Peyer's patch (tissue), 4 donors: ENCODE measurements at regions not wholly inside any gene's neighbourhood (a gene's known extent, or its start where the extent isn't known, plus 50 kb on each side); places are given as distances from the start of the nearest gene placed in this dataset.

Experiments used
- DNase-seq, 3 donors: peaks; one replicate each; pipeline ENCODE4 v3.0.0-alpha.2; 2017 to 2019
- H3K27ac ChIP-seq, 4 donors: fragments of 200-600 bp; sonication (generic); one replicate each; pipeline ENCODE4 v1.5.1; 2016 to 2019
- H3K27me3 ChIP-seq, 2 donors: fragments of 200-600 bp; sonication (generic); one replicate each; pipeline ENCODE4 v1.5.1; 2019
- H3K36me3 ChIP-seq, 3 donors: fragments of 200-600 bp; sonication (generic); one replicate each; pipeline ENCODE4 v1.5.1; 2016 to 2019
- H3K4me1 ChIP-seq, 4 donors: fragments of 200-600 bp; sonication (generic); one replicate each; pipeline ENCODE4 v1.5.1; 2016 to 2019
- H3K4me3 ChIP-seq, 4 donors: fragments of 200-600 bp; sonication (generic); 1 replicate in 3 of 4; 2 replicates in 1 of 4; pipeline ENCODE4 v1.5.1; 2016 to 2019; ENCODE audit warnings: mild to moderate bottlenecking in 1 of 4
- H3K9me3 ChIP-seq, 4 donors: fragments of 200-600 bp; sonication (generic); one replicate each; pipeline ENCODE4 v1.5.1; 2016 to 2019; ENCODE audit warnings: mild to moderate bottlenecking in 1 of 4
- CTCF ChIP-seq, 6 experiments: fragments of 450-650 bp in 4 of 6; fragments of 200-600 bp in 2 of 6; sonication (generic) in 1 of 6; IDR thresholded peaks; one replicate each; pipeline ENCODE4 v1.5.1; 2017 to 2019; ENCODE audit warnings: antibody characterized with exemption in 6 of 6, mild to moderate bottlenecking in 3 of 6, moderate library complexity in 1 of 6
- POLR2A ChIP-seq, 2 donors: fragments of 450-650 bp; IDR thresholded peaks; one replicate each; pipeline ENCODE4 v1.5.1; 2017; ENCODE audit warnings: antibody characterized with exemption in 2 of 2, mild to moderate bottlenecking in 2 of 2, moderate library complexity in 2 of 2

- H3K4me1 ChIP-seq, result no peaks in the 10 kb centered on the region
- H3K36me3 ChIP-seq, result no peaks in the 10 kb centered on the region
- no peaks in the 10 kb centered on the region for H3K9me3 ChIP-seq
- TF ChIP-seq CTCF (IDR thresholded peaks at IDR 0.05), result no peak
- TF ChIP-seq POLR2A (IDR thresholded peaks at IDR 0.05), result no peak
- H3K27me3 ChIP-seq, result no peaks in the 10 kb centered on the region
- no peak overlapping the region for H3K4me3 ChIP-seq
- no peak for DNase-seq
- H3K27ac ChIP-seq, result no peak overlapping the region
Observed at GRCh38 chr3:153673853-153674252, 447.3 kb upstream of the ARHGEF26 start.

GRCh38 chr3:153679714-153680113 is 441.5 kb upstream of the ARHGEF26 start:
- Histone ChIP-seq H3K27ac (no peak overlapping the region), H3K36me3 (no peaks in the 10 kb centered on the region), H3K4me3 (no peak overlapping the region), H3K27me3 (no peaks in the 10 kb centered on the region), H3K9me3 (no peaks in the 10 kb centered on the region), H3K4me1 (no peaks in the 10 kb centered on the region)
- no peak for DNase-seq
- no peak for TF ChIP-seq POLR2A (IDR thresholded peaks at IDR 0.05)
- no peak for TF ChIP-seq CTCF (IDR thresholded peaks at IDR 0.05)

- no peaks in the 10 kb centered on the region for H3K36me3 ChIP-seq
- H3K9me3 ChIP-seq, result no peaks in the 10 kb centered on the region
- TF ChIP-seq CTCF (IDR thresholded peaks at IDR 0.05), result no peak
- no peak overlapping the region for H3K27ac ChIP-seq
- H3K4me1 ChIP-seq, result no peaks in the 10 kb centered on the region
- H3K4me3 ChIP-seq, result no peak overlapping the region
- DNase-seq, result no peak
- H3K27me3 ChIP-seq, result no peaks in the 10 kb centered on the region
Observed at GRCh38 chr3:153680526-153680925, 440.7 kb upstream of the ARHGEF26 start.

GRCh38 chr3:153681057-153681456 is 440.1 kb upstream of the ARHGEF26 start:
- TF ChIP-seq CTCF (IDR thresholded peaks at IDR 0.05) (no peak), POLR2A (IDR thresholded peaks at IDR 0.05) (no peak)
- H3K9me3 ChIP-seq, result no peaks in the 10 kb centered on the region

GRCh38 chr3:153688301-153689120 is 432.7 kb upstream of the ARHGEF26 start:
- Histone ChIP-seq H3K4me3 (no peak overlapping the region), H3K27me3 (no peaks in the 10 kb centered on the region), H3K9me3 (no peaks in the 10 kb centered on the region), H3K27ac (no peak overlapping the region), H3K36me3 (no peaks in the 10 kb centered on the region), H3K4me1 (no peaks in the 10 kb centered on the region)
- no peak for TF ChIP-seq CTCF (IDR thresholded peaks at IDR 0.05)
- no peak for TF ChIP-seq POLR2A (IDR thresholded peaks at IDR 0.05)
- no peak for DNase-seq

More at GRCh38 chr3:153681057-153681456, 440.1 kb upstream of the ARHGEF26 start:
- no peaks in the 10 kb centered on the region for H3K27me3 ChIP-seq
- no peak for DNase-seq
- no peaks in the 10 kb centered on the region for H3K4me1 ChIP-seq
- no peak overlapping the region for H3K4me3 ChIP-seq
- no peak overlapping the region for H3K27ac ChIP-seq
- H3K36me3 ChIP-seq, result no peaks in the 10 kb centered on the region
